HG03025 (cell line): ENCODE measurements at regions not wholly inside any gene's neighbourhood (a gene's known extent, or its start where the extent isn't known, plus 50 kb on each side); places are given as distances from the start of the nearest gene placed in this dataset.
"Not testable (repeated sequence)": the region's sequence is repeated elsewhere in the genome, so short reads cannot be mapped to it uniquely, and the experiment has no call there.

Experiments used
- ATAC-seq: cut with Tn5 transposase; IDR thresholded peaks from one replicate; pipeline ENCODE4 v1.9.1; 2021; ENCODE audit warnings: mild to moderate bottlenecking, moderate library complexity; ENCODE audit not compliant: unreplicated experiment, low FRiP score

GRCh38 chr17:27199948-27200347 is 94.0 kb upstream of the WSB1 start:
- ATAC-seq, result no peak

GRCh38 chr17:27200476-27200875 is 93.4 kb upstream of the WSB1 start:
- no peak for ATAC-seq

- no peak for ATAC-seq
Observed at GRCh38 chr17:27203241-27203640, 90.7 kb upstream of the WSB1 start.

GRCh38 chr17:27206447-27206846 is 87.5 kb upstream of the WSB1 start:
- no peak for ATAC-seq

- ATAC-seq, result no peak
Observed at GRCh38 chr17:27207073-27207513, 86.8 kb upstream of the WSB1 start.

- not testable (repeated sequence) for ATAC-seq
Observed at GRCh38 chr17:27208370-27208769, 85.5 kb upstream of the WSB1 start.

GRCh38 chr17:27209316-27209715 is 84.6 kb upstream of the WSB1 start:
- ATAC-seq, result no peak

- ATAC-seq, result not testable (repeated sequence)
Observed at GRCh38 chr17:27210809-27211208, 83.1 kb upstream of the WSB1 start.

GRCh38 chr17:27216836-27217235 is 77.1 kb upstream of the WSB1 start:
- no peak for ATAC-seq

- peak; percentile 49 for ATAC-seq
Observed at GRCh38 chr17:27217631-27218030, 76.3 kb upstream of the WSB1 start.

GRCh38 chr17:27218041-27218440 is 75.9 kb upstream of the WSB1 start:
- no peak for ATAC-seq

GRCh38 chr17:27218719-27219488 is 75.0 kb upstream of the WSB1 start:
- peak; percentile 75 for ATAC-seq

GRCh38 chr17:27222515-27222914 is 71.4 kb upstream of the WSB1 start:
- no peak for ATAC-seq

- ATAC-seq, result no peak
Observed at GRCh38 chr17:27224526-27225315, 69.2 kb upstream of the WSB1 start.

GRCh38 chr17:27226611-27227230 is 67.2 kb upstream of the WSB1 start:
- no peak for ATAC-seq

GRCh38 chr17:27230996-27231395 is 62.9 kb upstream of the WSB1 start:
- no peak for ATAC-seq

GRCh38 chr17:27232328-27232727 is 61.6 kb upstream of the WSB1 start:
- ATAC-seq, result no peak

GRCh38 chr17:27233059-27233458 is 60.9 kb upstream of the WSB1 start:
- no peak for ATAC-seq

- ATAC-seq, result no peak
Observed at GRCh38 chr17:27233776-27234175, 60.1 kb upstream of the WSB1 start.

GRCh38 chr17:27236717-27237315 is 57.1 kb upstream of the WSB1 start:
- ATAC-seq, result no peak

GRCh38 chr17:27237890-27238289 is 56.0 kb upstream of the WSB1 start:
- ATAC-seq, result no peak
